HEK293T (cell line): ENCODE measurements at regions not wholly inside any gene's neighbourhood (a gene's known extent, or its start where the extent isn't known, plus 50 kb on each side); places are given as distances from the start of the nearest gene placed in this dataset.

Source experiments
- CTCF ChIA-PET: fragments of 350-600 bp; formaldehyde crosslinking; extraction: SDS; loops from one replicate; lab custom pipeline; 2021; ENCODE audit warnings: antibody characterized with exemption, inconsistent platforms; lab: Yijun Ruan, JAX
- POLR2A ChIA-PET: fragments of 350-600 bp; formaldehyde crosslinking; extraction: SDS; loops from one replicate; lab custom pipeline; 2020; ENCODE audit warnings: antibody characterized with exemption, inconsistent platforms; lab: Yijun Ruan, JAX
- DNase-seq: peaks from one replicate; pipeline ENCODE4 v3.0.0; 2012; ENCODE audit warnings: mixed read lengths; ENCODE audit errors: extremely low spot score
- ARNT ChIP-seq: fragments of 450-650 bp; IDR thresholded peaks from 2 replicates; pipeline ENCODE4 v1.6.1; 2017; ENCODE audit warnings: mild to moderate bottlenecking
- BHLHE40 ChIP-seq: fragments of 450-650 bp; IDR thresholded peaks from 2 replicates; pipeline ENCODE4 v1.6.1; 2016; ENCODE audit warnings: mild to moderate bottlenecking, moderate library complexity, borderline replicate concordance
- CTBP1 ChIP-seq: fragments of 450-650 bp; IDR thresholded peaks from 2 replicates; pipeline ENCODE4 v1.6.1; 2016; ENCODE audit warnings: borderline replicate concordance
- ELF4 ChIP-seq: fragments of 450-650 bp; IDR thresholded peaks from 2 replicates; pipeline ENCODE4 v1.6.1; 2017; ENCODE audit warnings: antibody characterized with exemption
- FOXA1 ChIP-seq: fragments of 450-650 bp; IDR thresholded peaks from 2 replicates; pipeline ENCODE4 v1.6.1; 2016; ENCODE audit warnings: mild to moderate bottlenecking
- FOXK2 ChIP-seq: fragments of 450-650 bp; IDR thresholded peaks from 2 replicates; pipeline ENCODE4 v1.6.1; 2016; ENCODE audit warnings: mild to moderate bottlenecking
- FOXM1 ChIP-seq: fragments of 450-650 bp; IDR thresholded peaks from 2 replicates; pipeline ENCODE4 v1.6.1; 2017; ENCODE audit warnings: mild to moderate bottlenecking, borderline replicate concordance
- HDGF ChIP-seq: fragments of 450-650 bp; IDR thresholded peaks from 2 replicates; pipeline ENCODE4 v1.6.1; 2017; ENCODE audit warnings: antibody characterized with exemption, borderline replicate concordance
- L3MBTL2 ChIP-seq: fragments of 450-650 bp; conservative IDR thresholded peaks from 2 replicates; pipeline ENCODE4 v1.6.1; 2016; ENCODE audit warnings: mild to moderate bottlenecking
- LEF1 ChIP-seq: fragments of 450-650 bp; IDR thresholded peaks from 2 replicates; pipeline ENCODE4 v1.6.1; 2017; ENCODE audit warnings: mild to moderate bottlenecking, borderline replicate concordance
- NFRKB ChIP-seq: fragments of 450-650 bp; IDR thresholded peaks from 2 replicates; pipeline ENCODE4 v1.6.1; 2016; ENCODE audit warnings: mild to moderate bottlenecking, moderate library complexity
- PKNOX1 ChIP-seq: fragments of 450-650 bp; IDR thresholded peaks from 2 replicates; pipeline ENCODE4 v1.6.1; 2016
- SP1 ChIP-seq: fragments of 450-650 bp; IDR thresholded peaks from 2 replicates; pipeline ENCODE4 v1.6.1; 2017
- SUZ12 ChIP-seq: fragments of 450-650 bp; IDR thresholded peaks from 2 replicates; pipeline ENCODE4 v1.6.1; 2016; ENCODE audit warnings: mild to moderate bottlenecking
- TARDBP ChIP-seq: fragments of 450-650 bp; IDR thresholded peaks from 2 replicates; pipeline ENCODE4 v1.6.1; 2016
- ZNF384 ChIP-seq: fragments of 450-650 bp; IDR thresholded peaks from 2 replicates; pipeline ENCODE4 v1.6.1; 2016

GRCh38 chr10:36556468-36556867, 568.9 kb upstream of the ANKRD30A start:
- no peak for TF ChIP-seq SP1
- TF ChIP-seq FOXA1 = no peak
- TF ChIP-seq PKNOX1 = no peak
- TF ChIP-seq ARNT = no peak
- no peak for TF ChIP-seq FOXM1
- no peak for TF ChIP-seq NFRKB
- no peak for TF ChIP-seq TARDBP
- no peak for TF ChIP-seq ELF4
- TF ChIP-seq BHLHE40 = no peak
- no peak for TF ChIP-seq CTBP1
- TF ChIP-seq SUZ12 = no peak
- DNase-seq = no peak
- CTCF ChIA-PET = no interaction called here
- POLR2A ChIA-PET = no interaction called here

- no peak for DNase-seq
- no peak for TF ChIP-seq ZNF384
- TF ChIP-seq L3MBTL2 = no peak
- no peak for TF ChIP-seq BHLHE40
- no peak for TF ChIP-seq FOXM1
- TF ChIP-seq ELF4 = no peak
- TF ChIP-seq SUZ12 = no peak
- no peak for TF ChIP-seq CTBP1
- ChIA-PET CTCF (no interaction called here), POLR2A (no interaction called here)
Observed at GRCh38 chr10:36555036-36555435, 570.4 kb upstream of the ANKRD30A start.

GRCh38 chr10:36547965-36548364, 577.4 kb upstream of the ANKRD30A start:
- no peak for DNase-seq
- CTCF ChIA-PET = no interaction called here
- POLR2A ChIA-PET = no interaction called here
- TF ChIP-seq SUZ12 (no peak), FOXA1 (no peak), ZNF384 (no peak)

GRCh38 chr10:36542493-36542892, 582.9 kb upstream of the ANKRD30A start:
- DNase-seq = no peak
- no peak for TF ChIP-seq SP1
- TF ChIP-seq BHLHE40 = no peak
- TF ChIP-seq ZNF384 = no peak
- no peak for TF ChIP-seq CTBP1
- TF ChIP-seq PKNOX1 = no peak
- TF ChIP-seq L3MBTL2 = no peak
- no peak for TF ChIP-seq FOXA1
- TF ChIP-seq NFRKB = no peak
- TF ChIP-seq ARNT = no peak
- TF ChIP-seq ELF4 = no peak
- TF ChIP-seq HDGF = no peak
- TF ChIP-seq TARDBP = no peak
- TF ChIP-seq FOXM1 = no peak
- no peak for TF ChIP-seq SUZ12
- TF ChIP-seq FOXK2 = no peak
- no peak for TF ChIP-seq LEF1
- ChIA-PET CTCF (interaction anchor here (0.6 kb wide), 1 partner anchor 322 kb away, joined by 3 read pairs; no protein-coding TSS in a partner anchor), POLR2A (no interaction called here)

- CTCF ChIA-PET = no interaction called here
- TF ChIP-seq PKNOX1 = no peak
- no peak for TF ChIP-seq ZNF384
- TF ChIP-seq L3MBTL2 = no peak
- TF ChIP-seq LEF1 = no peak
- TF ChIP-seq FOXA1 = no peak
- TF ChIP-seq ARNT = no peak
- TF ChIP-seq FOXM1 = no peak
- no peak for TF ChIP-seq SUZ12
- TF ChIP-seq FOXK2 = no peak
- no peak for DNase-seq
- POLR2A ChIA-PET = no interaction called here
Observed at GRCh38 chr10:36540611-36541010, 584.8 kb upstream of the ANKRD30A start.

GRCh38 chr10:36538953-36539586, 586.3 kb upstream of the ANKRD30A start:
- POLR2A ChIA-PET = no interaction called here
- TF ChIP-seq HDGF = no peak
- no peak for TF ChIP-seq ELF4
- TF ChIP-seq SUZ12 = no peak
- TF ChIP-seq SP1 = no peak
- TF ChIP-seq LEF1 = no peak
- no peak for TF ChIP-seq FOXM1
- TF ChIP-seq L3MBTL2 = no peak
- TF ChIP-seq ARNT = no peak
- DNase-seq = no peak

More at GRCh38 chr10:36538953-36539586, 586.3 kb upstream of the ANKRD30A start:
- CTCF ChIA-PET = no interaction called here
